H9 (cell line): ENCODE measurements at regions not wholly inside any gene's neighbourhood (a gene's known extent, or its start where the extent isn't known, plus 50 kb on each side); places are given as distances from the start of the nearest gene placed in this dataset.

Experiments used
- DNase-seq: peaks from one replicate; pipeline ENCODE4 v3.0.0-alpha.2; 2017
- H2AFZ ChIP-seq: one replicate; pipeline ENCODE4 v1.6.1; 2013; ENCODE audit warnings: mild to moderate bottlenecking, low read length, control low read depth, moderate library complexity
- H2AK5ac ChIP-seq: 2 replicates; pipeline ENCODE4 v1.6.1; 2013; ENCODE audit warnings: low read length, control low read depth, mixed read lengths; ENCODE audit not compliant: insufficient read length
- H2BK120ac ChIP-seq: one replicate; pipeline ENCODE4 v1.6.1; 2013; ENCODE audit warnings: low read depth, mild to moderate bottlenecking, low read length, control low read depth, inconsistent platforms; ENCODE audit not compliant: poor library complexity, severe bottlenecking
- H2BK12ac ChIP-seq: 2 replicates; pipeline ENCODE4 v1.6.1; 2013; ENCODE audit warnings: low read length, control low read depth, mixed read lengths, low read depth; ENCODE audit not compliant: insufficient read length
- H2BK15ac ChIP-seq: 2 replicates; pipeline ENCODE4 v1.6.1; 2013; ENCODE audit warnings: low read depth, low read length, control low read depth
- H2BK20ac ChIP-seq: one replicate; pipeline ENCODE4 v1.6.1; 2013; ENCODE audit warnings: low read depth, mild to moderate bottlenecking, low read length, control low read depth, inconsistent platforms; ENCODE audit not compliant: poor library complexity, severe bottlenecking
- H2BK5ac ChIP-seq: 2 replicates; pipeline ENCODE4 v1.6.1; 2013; ENCODE audit warnings: low read length, control low read depth, mixed read lengths; ENCODE audit not compliant: insufficient read length
- H3K14ac ChIP-seq: 2 replicates; pipeline ENCODE4 v1.6.1; 2013; ENCODE audit warnings: low read length, control low read depth; ENCODE audit not compliant: insufficient read depth
- H3K18ac ChIP-seq: 2 replicates; pipeline ENCODE4 v1.6.1; 2013; ENCODE audit warnings: low read depth, mild to moderate bottlenecking, mixed read lengths, low read length, control low read depth; ENCODE audit not compliant: insufficient read length
- H3K23ac ChIP-seq: 2 replicates; pipeline ENCODE4 v1.6.1; 2013; ENCODE audit warnings: low read length, control low read depth, mixed read lengths, low read depth; ENCODE audit not compliant: insufficient read length
- H3K23me2 ChIP-seq: 2 replicates; pipeline ENCODE4 v1.6.1; 2013; ENCODE audit warnings: low read depth, mild to moderate bottlenecking, mixed read lengths, low read length, control low read depth; ENCODE audit not compliant: insufficient read length, poor library complexity, severe bottlenecking
- H3K27ac ChIP-seq: 2 replicates; pipeline ENCODE4 v1.5.1; 2013; ENCODE audit warnings: low read length, control low read depth, mixed read lengths, low read depth; ENCODE audit not compliant: insufficient read length
- H3K27me3 ChIP-seq: 2 replicates; pipeline ENCODE4 v1.6.1; 2013; ENCODE audit warnings: low read length, control low read depth, inconsistent platforms; ENCODE audit not compliant: insufficient read depth
- H3K4ac ChIP-seq: 2 replicates; pipeline ENCODE4 v1.6.1; 2013; ENCODE audit warnings: low read depth, mild to moderate bottlenecking, control low read depth, inconsistent platforms, low read length, moderate library complexity
- H3K4me1 ChIP-seq: 2 replicates; pipeline ENCODE4 v1.6.1; 2013; ENCODE audit warnings: low read length, control low read depth, inconsistent platforms; ENCODE audit not compliant: insufficient read depth
- H3K4me2 ChIP-seq: 2 replicates; pipeline ENCODE4 v1.6.1; 2013; ENCODE audit warnings: low read length, control low read depth, mixed read lengths; ENCODE audit not compliant: insufficient read length, insufficient read depth
- H3K56ac ChIP-seq: 2 replicates; pipeline ENCODE4 v1.6.1; 2013; ENCODE audit warnings: low read depth, mild to moderate bottlenecking, mixed read lengths, low read length, control low read depth; ENCODE audit not compliant: insufficient read length
- H3K79me1 ChIP-seq: 2 replicates; pipeline ENCODE4 v1.6.1; 2013; ENCODE audit warnings: low read depth, mild to moderate bottlenecking, moderate library complexity, low read length, control low read depth, inconsistent platforms; ENCODE audit not compliant: insufficient read depth, poor library complexity, severe bottlenecking
- H3K79me2 ChIP-seq: 2 replicates; pipeline ENCODE4 v1.6.1; 2013; ENCODE audit warnings: low read length, control low read depth, inconsistent platforms; ENCODE audit not compliant: insufficient read depth
- H3K9ac ChIP-seq: 2 replicates; pipeline ENCODE4 v1.6.1; 2013; ENCODE audit warnings: low read length, control low read depth, mixed read lengths; ENCODE audit not compliant: insufficient read length; ENCODE audit errors: extremely low read depth
- H3K9me3 ChIP-seq: one replicate; pipeline ENCODE4 v1.6.1; 2013; ENCODE audit warnings: low read depth, low read length, inconsistent platforms; ENCODE audit not compliant: control insufficient read depth
- H3T11ph ChIP-seq: one replicate; pipeline ENCODE4 v1.6.1; 2013; ENCODE audit warnings: mild to moderate bottlenecking, low read length, control low read depth, inconsistent platforms
- H4K20me1 ChIP-seq: one replicate; pipeline ENCODE4 v1.6.1; 2013; ENCODE audit not compliant: control insufficient read depth, insufficient read length, insufficient read depth
- H4K5ac ChIP-seq: 2 replicates; pipeline ENCODE4 v1.6.1; 2013; ENCODE audit warnings: low read depth, mild to moderate bottlenecking, mixed read lengths, low read length, control low read depth; ENCODE audit not compliant: insufficient read length
- H4K8ac ChIP-seq: replicated peaks from 2 replicates; pipeline ENCODE4 v1.6.1; 2013; ENCODE audit warnings: low read length, control low read depth, mixed read lengths, low read depth; ENCODE audit not compliant: insufficient read length
- H4K91ac ChIP-seq: 2 replicates; pipeline ENCODE4 v1.6.1; 2013; ENCODE audit warnings: low read depth, mild to moderate bottlenecking, moderate library complexity, mixed read lengths, low read length, control low read depth; ENCODE audit not compliant: insufficient read length
- H3K27ac Mint-ChIP-seq, 3 experiments: 2 replicates in 2 of 3; 3 replicates in 1 of 3; pipeline ENCODE4 v1.8.0; 2020 to 2021; ENCODE audit warnings: mixed read lengths in 3 of 3, mild to moderate bottlenecking in 1 of 3, moderate library complexity in 1 of 3
- H3K27me3 Mint-ChIP-seq: 2 replicates; pipeline ENCODE4 v1.8.0; 2021; ENCODE audit warnings: low read depth, mild to moderate bottlenecking, moderate library complexity, mixed read lengths
- H3K36me3 Mint-ChIP-seq, 3 experiments: 2 replicates in 2 of 3; 3 replicates in 1 of 3; pipeline ENCODE4 v1.8.0; 2020 to 2021; ENCODE audit warnings: low read depth in 3 of 3, mixed read lengths in 3 of 3; ENCODE audit not compliant: insufficient read depth in 1 of 3
- H3K4me1 Mint-ChIP-seq, 2 experiments: 2 replicates each; pipeline ENCODE4 v1.8.0; 2020; ENCODE audit warnings: mixed read lengths in 2 of 2
- H3K4me3 Mint-ChIP-seq, 2 experiments: 2 replicates in 1 of 2; 3 replicates in 1 of 2; pipeline ENCODE4 v1.8.0; 2020 to 2021; ENCODE audit warnings: mild to moderate bottlenecking in 2 of 2, mixed read lengths in 2 of 2, moderate library complexity in 1 of 2
- H3K9me3 Mint-ChIP-seq, 2 experiments: 2 replicates in 1 of 2; 3 replicates in 1 of 2; pipeline ENCODE4 v1.8.0; 2020; ENCODE audit warnings: mild to moderate bottlenecking in 2 of 2, mixed read lengths in 2 of 2, moderate library complexity in 1 of 2
- WGBS: extraction: QIAGEN DNeasy Blood & Tissue Kit; methylation state at CpG from one replicate; pipeline ENCODE4 v1.1.7; 2013; ENCODE audit warnings: missing lambda C conversion rate, low lambda C conversion rate, mixed read lengths; ENCODE audit not compliant: insufficient read length; ENCODE audit errors: extremely low coverage; 5-methylcytosine and 5-hydroxymethylcytosine counted together
- TF ChIP-seq, protein P1 (sequence below): fragments of 200-600 bp; sonication (generic); conservative IDR thresholded peaks from 3 replicates; pipeline ENCODE4 v1.8.0; 2021; ENCODE audit warnings: antibody characterized with exemption, mild to moderate bottlenecking

DNA sequence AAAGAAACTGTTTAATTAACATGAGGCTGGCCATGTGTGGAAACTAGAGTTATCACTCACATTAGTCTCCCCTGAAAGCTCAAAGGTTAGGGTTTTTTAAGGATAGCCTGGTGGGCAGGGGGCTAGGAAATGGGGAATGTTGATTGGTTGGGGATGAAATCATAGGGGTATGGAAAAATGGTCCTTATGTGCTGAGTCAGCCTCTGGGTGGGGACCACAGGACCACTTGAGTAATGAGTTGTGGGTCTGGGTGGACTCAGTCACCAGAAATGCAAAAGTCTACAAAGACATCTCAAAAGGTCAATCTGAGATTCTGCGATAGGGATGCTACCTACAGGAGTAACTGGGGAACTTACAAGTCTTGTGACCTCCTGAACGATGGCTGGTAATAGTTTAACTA, 362.8 kb downstream of the DMAC1 start:
- H2BK12ac ChIP-seq = no peak overlapping the region
- no CpG with 5 or more reads among the region's 2 CpGs for WGBS
- no peak overlapping the region for H3T11ph ChIP-seq
- TF ChIP-seq, protein P1, sequence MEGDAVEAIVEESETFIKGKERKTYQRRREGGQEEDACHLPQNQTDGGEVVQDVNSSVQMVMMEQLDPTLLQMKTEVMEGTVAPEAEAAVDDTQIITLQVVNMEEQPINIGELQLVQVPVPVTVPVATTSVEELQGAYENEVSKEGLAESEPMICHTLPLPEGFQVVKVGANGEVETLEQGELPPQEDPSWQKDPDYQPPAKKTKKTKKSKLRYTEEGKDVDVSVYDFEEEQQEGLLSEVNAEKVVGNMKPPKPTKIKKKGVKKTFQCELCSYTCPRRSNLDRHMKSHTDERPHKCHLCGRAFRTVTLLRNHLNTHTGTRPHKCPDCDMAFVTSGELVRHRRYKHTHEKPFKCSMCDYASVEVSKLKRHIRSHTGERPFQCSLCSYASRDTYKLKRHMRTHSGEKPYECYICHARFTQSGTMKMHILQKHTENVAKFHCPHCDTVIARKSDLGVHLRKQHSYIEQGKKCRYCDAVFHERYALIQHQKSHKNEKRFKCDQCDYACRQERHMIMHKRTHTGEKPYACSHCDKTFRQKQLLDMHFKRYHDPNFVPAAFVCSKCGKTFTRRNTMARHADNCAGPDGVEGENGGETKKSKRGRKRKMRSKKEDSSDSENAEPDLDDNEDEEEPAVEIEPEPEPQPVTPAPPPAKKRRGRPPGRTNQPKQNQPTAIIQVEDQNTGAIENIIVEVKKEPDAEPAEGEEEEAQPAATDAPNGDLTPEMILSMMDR = no peak
- H3K9ac ChIP-seq = no peak overlapping the region
- no peak overlapping the region for H4K5ac ChIP-seq
- H3K23me2 ChIP-seq = no peaks in the 10 kb centered on the region
- H3K79me1 ChIP-seq = no peaks in the 10 kb centered on the region
- no peak overlapping the region for H2AFZ ChIP-seq
- H3K4me1 ChIP-seq = no peaks in the 10 kb centered on the region; the same call in 1 of the 2 replicates
- H3K27ac Mint-ChIP-seq = no peak overlapping the region
- H3K56ac ChIP-seq = no peak overlapping the region
- no peaks in the 10 kb centered on the region for H4K20me1 ChIP-seq
- no peak overlapping the region for H2BK15ac ChIP-seq
- no peak overlapping the region for H3K4me2 ChIP-seq
- no peak overlapping the region for H3K18ac ChIP-seq
- no peaks in the 10 kb centered on the region for H3K79me2 ChIP-seq
- no peaks in the 10 kb centered on the region for H3K9me3 ChIP-seq
- no peak overlapping the region for H2BK120ac ChIP-seq
- no peaks in the 10 kb centered on the region for H3K4me1 Mint-ChIP-seq
- no peak overlapping the region for H3K27ac ChIP-seq
- H3K9me3 Mint-ChIP-seq = peaks cover 7 to 14% of the 10 kb centered on the region in 2 experiments
- no peaks in the 10 kb centered on the region for H3K27me3 ChIP-seq
- no peak overlapping the region for H2AK5ac ChIP-seq
- H3K27me3 Mint-ChIP-seq = no peaks in the 10 kb centered on the region
- no peak overlapping the region for H2BK5ac ChIP-seq
- DNase-seq = no peak
- H4K91ac ChIP-seq = no peak overlapping the region
- H3K4me3 Mint-ChIP-seq = no peak overlapping the region
- H3K23ac ChIP-seq = no peak overlapping the region
- H4K8ac ChIP-seq = no peak overlapping the region
- H3K4ac ChIP-seq = no peak overlapping the region
- peaks cover 0 to 7% (median 4%) of the 10 kb centered on the region in 3 experiments; a peak in 3 of 7 replicates for H3K36me3 Mint-ChIP-seq
- no peak overlapping the region for H2BK20ac ChIP-seq
- no peak overlapping the region for H3K14ac ChIP-seq
